Upper lobe of left lung (tissue), 4 donors: ENCODE measurements at regions not wholly inside any gene's neighbourhood (a gene's known extent, or its start where the extent isn't known, plus 50 kb on each side); places are given as distances from the start of the nearest gene placed in this dataset.

ENCODE experiments used
- CTCF ChIP-seq, 6 experiments: fragments of 450-650 bp in 4 of 6; fragments of 200-600 bp in 2 of 6; sonication (generic) in 2 of 6; IDR thresholded peaks; one replicate each; pipeline ENCODE4 v1.5.1; 2016 to 2019; ENCODE audit warnings: antibody characterized with exemption in 6 of 6
- EP300 ChIP-seq, 4 donors: sonication (generic); formaldehyde crosslinking; IDR thresholded peaks; one replicate each; pipeline ENCODE4 v1.5.1; 2017; ENCODE audit warnings: antibody characterized with exemption in 4 of 4, control low read depth in 2 of 4
- POLR2A ChIP-seq, 4 donors: fragments of 450-650 bp; IDR thresholded peaks; one replicate each; pipeline ENCODE4 v1.5.1; 2016 to 2017; ENCODE audit warnings: antibody characterized with exemption in 4 of 4, mild to moderate bottlenecking in 2 of 4
- POLR2AphosphoS5 ChIP-seq, 2 donors: sonication (generic); formaldehyde crosslinking; IDR thresholded peaks; one replicate each; pipeline ENCODE4 v1.5.1; 2017; ENCODE audit warnings: antibody characterized with exemption in 2 of 2

GRCh38 chr10:33774857-33775256 lies 440.4 kb upstream of the NRP1 start:
- TF ChIP-seq CTCF (IDR thresholded peaks at IDR 0.05) (no peak), POLR2A (IDR thresholded peaks at IDR 0.05) (no peak), POLR2AphosphoS5 (IDR thresholded peaks at IDR 0.05) (no peak), EP300 (IDR thresholded peaks at IDR 0.05) (no peak)
